Activated CD8-positive, alpha-beta T cell treated with anti-CD3 and anti-CD28 coated beads for 36 hours (primary cell): ENCODE measurements at regions not wholly inside any gene's neighbourhood (a gene's known extent, or its start where the extent isn't known, plus 50 kb on each side); places are given as distances from the start of the nearest gene placed in this dataset.
A peak's percentile ranks its signal among the peaks of the same experiment; 100 is the strongest.
"Not testable (repeated sequence)": the region's sequence is repeated elsewhere in the genome, so short reads cannot be mapped to it uniquely, and the experiment has no call there.

ENCODE experiments used
- ATAC-seq: fragments of 200-7000 bp; cut with Tn5 transposase; one replicate; pipeline ENCODE4 v1.10.0; 2021; ENCODE audit warnings: mild to moderate bottlenecking, moderate library complexity
- CTCF ChIA-PET: fragments of 350-600 bp; sonication (Branson Sonifier 250); formaldehyde crosslinking; loops from one replicate; lab custom pipeline; 2021; ENCODE audit warnings: antibody characterized with exemption; lab: Charles Lee
- POLR2A ChIA-PET: fragments of 350-600 bp; sonication (Branson Sonifier 250); formaldehyde crosslinking; loops from one replicate; lab custom pipeline; 2021; ENCODE audit warnings: antibody characterized with exemption; lab: Charles Lee
- DNase-seq: peaks from one replicate; pipeline ENCODE4 v3.0.0-alpha.2; 2020
- H3K27ac Mint-ChIP-seq: one replicate; pipeline ENCODE4 v1.8.0; 2021; ENCODE audit warnings: mild to moderate bottlenecking, mixed read lengths
- H3K27me3 Mint-ChIP-seq: one replicate; pipeline ENCODE4 v1.8.0; 2021; ENCODE audit warnings: mixed read lengths
- H3K36me3 Mint-ChIP-seq: one replicate; pipeline ENCODE4 v1.8.0; 2021; ENCODE audit warnings: low read depth, mixed read lengths
- H3K4me1 Mint-ChIP-seq: one replicate; pipeline ENCODE4 v1.8.0; 2021; ENCODE audit warnings: low read depth, mixed read lengths
- H3K4me3 Mint-ChIP-seq: one replicate; pipeline ENCODE4 v1.8.0; 2021; ENCODE audit warnings: mild to moderate bottlenecking, moderate library complexity, mixed read lengths
- H3K9me3 Mint-ChIP-seq: one replicate; pipeline ENCODE4 v1.8.0; 2021; ENCODE audit warnings: mixed read lengths
- intact Hi-C: fragments of 100-400 bp; cut with micrococcal nuclease; formaldehyde crosslinking; loops from one replicate; pipeline ENCODE4 v1.10.0; 2022
- TF ChIP-seq, protein P1 (sequence below): fragments of 200-600 bp; IDR thresholded peaks from one replicate; pipeline ENCODE4 v1.8.0; 2022; ENCODE audit warnings: antibody characterized with exemption, mild to moderate bottlenecking

DNA sequence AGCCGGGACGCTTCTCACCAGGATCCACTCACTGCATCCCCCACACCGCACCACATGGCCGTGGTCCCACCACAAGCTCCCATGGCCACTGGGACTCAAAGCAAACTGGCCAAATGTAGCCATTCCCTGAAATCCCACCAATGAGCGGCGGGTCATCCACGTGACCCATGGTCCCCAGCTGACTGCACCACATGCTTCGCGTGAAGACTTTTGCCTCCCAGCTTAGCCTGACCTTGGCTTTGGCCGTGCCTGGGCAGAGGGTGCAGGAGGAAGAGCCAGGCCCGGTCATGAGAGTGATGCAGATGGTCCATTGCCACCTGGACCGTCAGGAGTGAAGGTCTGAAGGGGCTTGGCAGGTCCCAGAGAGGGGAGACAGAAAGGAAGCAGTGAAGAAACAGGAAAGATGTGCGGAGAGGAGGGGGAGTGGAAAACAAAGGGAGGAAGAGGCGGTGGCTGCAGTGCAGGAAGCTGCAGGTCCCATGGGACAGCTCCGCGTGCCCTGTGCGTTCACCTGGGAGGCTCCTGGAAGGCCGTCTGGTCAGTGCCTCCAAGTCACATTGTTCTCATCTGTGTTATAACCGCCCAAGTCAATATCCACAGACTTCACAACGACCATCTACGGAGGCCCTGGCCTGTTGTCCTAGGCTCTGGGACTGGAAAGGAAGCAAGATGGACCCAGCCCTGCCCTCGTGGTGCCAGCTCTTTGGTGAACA, 167.8 kb upstream of the AJAP1 start:
- intact Hi-C loops = no loop called here
- no peaks in the 10 kb centered on the region for H3K36me3 Mint-ChIP-seq
- DNase-seq (no peak), ATAC-seq (no peak)
- no peak overlapping the region for H3K4me3 Mint-ChIP-seq
- no peak overlapping the region for H3K27ac Mint-ChIP-seq
- CTCF ChIA-PET = no interaction called here
- peaks cover 3% of the 10 kb centered on the region for H3K27me3 Mint-ChIP-seq
- no peaks in the 10 kb centered on the region for H3K9me3 Mint-ChIP-seq
- TF ChIP-seq, protein P1, sequence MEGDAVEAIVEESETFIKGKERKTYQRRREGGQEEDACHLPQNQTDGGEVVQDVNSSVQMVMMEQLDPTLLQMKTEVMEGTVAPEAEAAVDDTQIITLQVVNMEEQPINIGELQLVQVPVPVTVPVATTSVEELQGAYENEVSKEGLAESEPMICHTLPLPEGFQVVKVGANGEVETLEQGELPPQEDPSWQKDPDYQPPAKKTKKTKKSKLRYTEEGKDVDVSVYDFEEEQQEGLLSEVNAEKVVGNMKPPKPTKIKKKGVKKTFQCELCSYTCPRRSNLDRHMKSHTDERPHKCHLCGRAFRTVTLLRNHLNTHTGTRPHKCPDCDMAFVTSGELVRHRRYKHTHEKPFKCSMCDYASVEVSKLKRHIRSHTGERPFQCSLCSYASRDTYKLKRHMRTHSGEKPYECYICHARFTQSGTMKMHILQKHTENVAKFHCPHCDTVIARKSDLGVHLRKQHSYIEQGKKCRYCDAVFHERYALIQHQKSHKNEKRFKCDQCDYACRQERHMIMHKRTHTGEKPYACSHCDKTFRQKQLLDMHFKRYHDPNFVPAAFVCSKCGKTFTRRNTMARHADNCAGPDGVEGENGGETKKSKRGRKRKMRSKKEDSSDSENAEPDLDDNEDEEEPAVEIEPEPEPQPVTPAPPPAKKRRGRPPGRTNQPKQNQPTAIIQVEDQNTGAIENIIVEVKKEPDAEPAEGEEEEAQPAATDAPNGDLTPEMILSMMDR = no peak
- POLR2A ChIA-PET = no interaction called here
- H3K4me1 Mint-ChIP-seq = peaks cover 3% of the 10 kb centered on the region

DNA sequence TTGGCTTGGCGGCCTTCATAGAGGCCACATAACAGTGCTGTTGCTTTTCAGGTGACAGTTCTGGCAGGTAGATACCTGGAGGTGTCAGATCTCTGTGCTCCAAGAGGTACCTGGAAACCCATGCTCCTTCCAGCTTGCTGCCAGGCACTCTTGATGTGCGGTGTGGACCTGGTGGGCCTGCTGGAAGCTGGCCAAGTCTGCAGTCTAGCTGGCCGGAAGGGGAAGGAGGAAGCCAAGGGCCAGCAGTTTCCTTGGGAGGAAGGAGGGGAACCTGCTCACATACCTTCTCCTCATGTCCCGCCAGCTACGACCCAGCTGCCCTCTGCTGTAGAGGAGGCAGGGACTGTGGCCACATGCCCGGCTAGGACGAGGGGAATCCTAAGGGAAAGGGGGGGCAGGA, 166.4 kb upstream of the AJAP1 start:
- intact Hi-C loops = no loop called here
- no peak for ATAC-seq
- Mint-ChIP-seq H3K9me3 (no peaks in the 10 kb centered on the region), H3K4me3 (no peak overlapping the region), H3K27ac (no peak overlapping the region), H3K4me1 (peaks cover 3% of the 10 kb centered on the region), H3K36me3 (no peaks in the 10 kb centered on the region), H3K27me3 (peaks cover 3% of the 10 kb centered on the region)
- TF ChIP-seq, protein P1 = no peak
- CTCF ChIA-PET = no interaction called here
- POLR2A ChIA-PET = no interaction called here
- no peak for DNase-seq

DNA sequence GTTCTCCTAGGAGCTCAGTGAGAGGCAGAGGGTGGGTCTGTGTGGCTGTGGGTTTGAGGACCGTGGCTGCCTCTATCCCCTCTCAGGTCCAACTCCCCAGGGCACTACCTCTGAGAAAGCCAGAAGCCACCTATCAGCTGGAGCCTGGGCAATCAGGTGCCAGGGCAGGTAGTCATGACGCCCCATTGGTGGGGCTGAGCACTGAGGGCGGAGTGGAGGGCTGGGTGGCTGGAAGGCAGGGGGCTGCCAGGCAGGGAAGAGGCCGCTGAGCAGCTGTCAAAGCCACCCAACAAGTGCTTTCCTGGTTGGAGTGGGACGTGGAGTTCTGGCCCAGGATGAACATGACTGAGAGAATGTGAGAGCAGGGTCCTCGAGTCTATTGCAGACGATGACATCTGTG, 164.9 kb upstream of the AJAP1 start:
- Mint-ChIP-seq H3K27me3 (peaks cover 3% of the 10 kb centered on the region), H3K9me3 (no peaks in the 10 kb centered on the region), H3K27ac (no peak overlapping the region), H3K4me1 (peaks cover 3% of the 10 kb centered on the region), H3K36me3 (no peaks in the 10 kb centered on the region), H3K4me3 (no peak overlapping the region)
- CTCF ChIA-PET = no interaction called here
- POLR2A ChIA-PET = no interaction called here
- DNase-seq = no peak
- ATAC-seq = no peak
- TF ChIP-seq, protein P1 = no peak
- intact Hi-C loops = no loop called here

DNA sequence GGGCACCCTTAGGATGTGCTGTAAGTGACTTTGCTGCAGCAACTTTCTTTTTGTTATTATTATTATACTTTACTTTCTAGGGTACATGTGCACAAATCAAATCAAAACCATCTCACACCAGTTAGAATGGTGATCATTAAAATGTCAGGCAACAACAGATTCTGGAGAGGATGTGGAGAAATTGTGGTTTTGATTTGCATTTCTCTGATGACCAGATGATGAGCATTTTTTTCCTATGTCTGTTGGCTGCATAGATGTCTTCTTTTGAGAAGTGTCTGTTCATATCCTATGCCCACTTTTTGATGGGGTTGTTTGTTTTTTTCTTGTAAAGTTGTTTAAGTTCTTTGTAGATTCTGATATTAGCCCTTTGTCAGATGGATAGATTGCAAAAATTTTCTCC, 164.4 kb upstream of the AJAP1 start:
- POLR2A ChIA-PET, DNase-seq, CTCF ChIA-PET, H3K9me3 Mint-ChIP-seq, H3K4me1 Mint-ChIP-seq, intact Hi-C loops, H3K4me3 Mint-ChIP-seq, H3K27ac Mint-ChIP-seq, H3K36me3 Mint-ChIP-seq, H3K27me3 Mint-ChIP-seq: not testable (repeated sequence)
- ATAC-seq = peak; percentile 37

DNA sequence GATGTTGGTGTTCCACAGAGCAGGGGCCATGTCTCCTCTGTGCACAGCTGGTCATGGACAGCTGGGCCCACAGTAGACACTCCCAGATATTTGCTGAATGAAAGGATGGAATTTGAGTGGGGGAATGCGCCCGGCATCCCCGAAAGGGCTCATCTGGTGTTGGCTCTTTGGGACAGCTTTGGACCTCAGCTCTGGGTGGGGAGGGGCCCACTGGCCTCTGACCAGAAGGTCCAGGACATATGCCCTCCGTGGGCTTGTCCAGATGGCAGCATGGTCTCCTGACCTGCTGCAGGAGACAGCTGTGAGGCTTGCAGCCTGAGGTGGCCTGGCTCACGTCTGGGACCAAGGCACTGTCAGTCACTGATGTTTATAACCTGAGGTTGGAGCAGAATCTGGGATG, 160.4 kb upstream of the AJAP1 start:
- no peak overlapping the region for H3K27ac Mint-ChIP-seq
- no peaks in the 10 kb centered on the region for H3K9me3 Mint-ChIP-seq
- intact Hi-C loops = no loop called here
- TF ChIP-seq, protein P1 = no peak
- H3K27me3 Mint-ChIP-seq = peaks cover 1% of the 10 kb centered on the region
- no peak for ATAC-seq
- CTCF ChIA-PET = no interaction called here
- no peaks in the 10 kb centered on the region for H3K36me3 Mint-ChIP-seq
- POLR2A ChIA-PET = interaction anchor here (0.6 to 0.7 kb wide), 2 partner anchors 15 to 240 kb away, joined by 3 read pairs; no protein-coding TSS in a partner anchor
- peaks cover 3% of the 10 kb centered on the region for H3K4me1 Mint-ChIP-seq
- H3K4me3 Mint-ChIP-seq = no peak overlapping the region
- no peak for DNase-seq
